Naive thymus-derived CD8-positive, alpha-beta T cell (primary cell): ENCODE measurements at regions not wholly inside any gene's neighbourhood (a gene's known extent, or its start where the extent isn't known, plus 50 kb on each side); places are given as distances from the start of the nearest gene placed in this dataset.
"Not testable (repeated sequence)": the region's sequence is repeated elsewhere in the genome, so short reads cannot be mapped to it uniquely, and the experiment has no call there.

Source experiments
- ATAC-seq, 2 donors: fragments of 150-1000 bp; cut with Tn5 transposase in 1 of 2; sonication (Bioruptor Pico), chemical (Tn5 transposase) in 1 of 2; 1 replicate in 1 of 2; 2 replicates in 1 of 2; pipeline ENCODE4 v1.10.0; 2021; ENCODE audit warnings: mild to moderate bottlenecking in 2 of 2, moderate library complexity in 2 of 2
- POLR2A ChIA-PET: fragments of 350-600 bp; sonication (Branson Sonifier 250); formaldehyde crosslinking; loops from one replicate; lab custom pipeline; 2021; ENCODE audit warnings: antibody characterized with exemption; lab: Charles Lee
- DNase-seq, 10 donors: peaks; one replicate each; pipeline versions ENCODE4 v3.0.0 to v3.0.0-alpha.2; 2020 to 2022
- H3K27ac Mint-ChIP-seq, 10 donors: one replicate each; pipeline ENCODE4 v1.8.0; 2020 to 2022; ENCODE audit warnings: mild to moderate bottlenecking in 10 of 10, mixed read lengths in 10 of 10, moderate library complexity in 4 of 10, inconsistent platforms in 1 of 10
- H3K27me3 Mint-ChIP-seq, 5 donors: one replicate each; pipeline ENCODE4 v1.8.0; 2021 to 2022; ENCODE audit warnings: mixed read lengths in 5 of 5
- H3K36me3 Mint-ChIP-seq, 3 donors: one replicate each; pipeline ENCODE4 v1.8.0; 2020 to 2022; ENCODE audit warnings: mixed read lengths in 3 of 3, mild to moderate bottlenecking in 2 of 3, inconsistent platforms in 1 of 3
- H3K4me1 Mint-ChIP-seq, 4 donors: one replicate each; pipeline ENCODE4 v1.8.0; 2021 to 2022; ENCODE audit warnings: mixed read lengths in 4 of 4
- H3K4me3 Mint-ChIP-seq, 10 donors: one replicate each; pipeline ENCODE4 v1.8.0; 2020 to 2022; ENCODE audit warnings: mild to moderate bottlenecking in 10 of 10, mixed read lengths in 10 of 10, moderate library complexity in 6 of 10, inconsistent platforms in 1 of 10
- H3K9me3 Mint-ChIP-seq, 9 donors: one replicate each; pipeline ENCODE4 v1.8.0; 2020 to 2022; ENCODE audit warnings: mixed read lengths in 9 of 9, mild to moderate bottlenecking in 3 of 9, inconsistent platforms in 1 of 9, moderate library complexity in 1 of 9

DNA sequence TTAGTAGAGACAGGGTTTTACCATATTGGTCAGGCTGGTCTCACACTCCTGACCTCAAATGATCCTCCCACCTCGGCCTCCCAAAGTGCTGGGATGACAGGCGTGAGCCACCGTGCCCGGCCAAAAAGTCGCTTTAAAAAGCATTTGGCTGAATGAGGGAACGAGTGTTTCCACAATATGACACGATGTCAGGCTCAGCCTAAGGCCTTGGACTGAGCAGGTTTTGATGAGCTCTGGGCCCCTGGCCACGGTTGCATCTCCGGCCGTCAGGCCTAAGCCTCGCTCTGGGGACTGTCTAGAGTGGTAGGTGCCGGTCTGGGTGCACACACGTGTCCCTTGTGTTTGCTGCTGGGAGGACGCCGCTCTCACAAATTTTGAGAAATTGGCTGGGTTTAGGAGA is 120.3 kb downstream of the NPIPB11 start:
- POLR2A ChIA-PET, H3K9me3 Mint-ChIP-seq, DNase-seq, H3K36me3 Mint-ChIP-seq, H3K27me3 Mint-ChIP-seq, H3K4me3 Mint-ChIP-seq, ATAC-seq: not testable (repeated sequence)
- peak overlapping the region in 1 of 10 donors; percentile 56 for H3K27ac Mint-ChIP-seq
- H3K4me1 Mint-ChIP-seq, result peaks cover 6 to 28% (median 13%) of the 10 kb centered on the region in 4 donors

DNA sequence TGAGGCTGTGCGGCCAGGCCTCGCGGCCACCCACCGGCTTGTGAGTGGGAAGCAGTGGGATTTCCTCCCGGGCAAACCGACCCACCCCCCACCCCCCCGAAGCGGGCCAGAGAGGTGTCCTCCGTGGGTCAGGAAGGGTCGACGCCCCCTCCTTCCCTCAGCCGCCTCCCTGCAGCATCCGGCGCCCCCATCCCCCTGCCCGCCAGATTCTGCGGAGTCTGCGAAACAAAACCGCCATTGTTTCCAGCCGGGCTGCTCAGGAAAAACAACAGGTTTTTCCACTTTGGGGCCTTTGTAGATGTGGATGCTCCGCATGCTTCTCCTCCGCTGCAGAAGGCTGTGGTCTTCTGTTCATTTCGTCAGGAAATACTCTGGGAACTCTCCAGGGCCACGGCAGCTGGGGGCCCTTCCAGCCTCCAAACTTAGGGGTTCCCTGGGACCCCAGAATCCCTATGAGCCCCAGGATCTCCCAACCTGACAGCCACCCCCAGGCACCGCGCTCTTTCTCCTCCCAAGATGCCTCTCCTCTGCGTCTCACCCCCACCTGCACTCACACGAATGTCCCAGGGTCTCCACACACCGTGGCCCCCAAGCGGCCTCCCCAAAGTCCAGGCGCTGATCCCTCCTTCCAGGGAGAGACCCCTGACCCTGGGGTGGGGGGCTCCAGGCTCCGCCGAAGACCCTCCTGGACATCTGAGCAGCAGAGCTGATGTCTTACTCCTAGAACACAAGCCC is 121.2 kb downstream of the NPIPB11 start:
- Mint-ChIP-seq H3K36me3 (peaks cover 0 to 13% (median 3%) of the 10 kb centered on the region in 3 donors), H3K4me3 (peak overlapping the region in 7 of 10 donors; percentile 18 to 80 (median 53)), H3K4me1 (peaks cover 5 to 23% (median 8%) of the 10 kb centered on the region in 4 donors), H3K27ac (peak overlapping the region in 6 of 10 donors; percentile 19 to 75 (median 32))
- H3K27me3 Mint-ChIP-seq, DNase-seq, H3K9me3 Mint-ChIP-seq, POLR2A ChIA-PET: not testable (repeated sequence)
- peak in 1 of 2 donors; percentile 30 for ATAC-seq

DNA sequence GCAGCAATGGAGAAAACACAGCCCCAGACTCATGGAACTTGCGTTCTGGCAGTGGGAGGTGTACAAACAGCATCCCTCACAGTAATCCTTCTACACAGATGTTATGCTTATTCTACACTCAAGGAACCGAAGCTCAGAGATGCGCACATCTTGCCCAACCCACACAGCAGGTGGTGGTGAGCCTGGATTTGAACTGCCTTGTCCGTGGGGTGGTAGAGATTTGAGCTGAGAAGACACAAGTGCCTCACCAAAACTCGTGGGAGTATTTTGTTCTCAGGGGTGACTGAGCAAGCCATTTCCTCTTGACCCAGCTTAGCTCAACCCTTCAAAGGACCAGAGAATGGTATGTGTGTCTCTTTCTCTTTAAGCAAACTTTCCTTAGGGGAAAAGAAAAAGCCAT is 121.8 kb downstream of the NPIPB11 start:
- H3K27me3 Mint-ChIP-seq, DNase-seq, POLR2A ChIA-PET, H3K9me3 Mint-ChIP-seq: not testable (repeated sequence)
- ATAC-seq, result peak in 1 of 2 donors; percentile 32
- Mint-ChIP-seq H3K4me3 (peak overlapping the region in 7 of 10 donors; percentile 7 to 71 (median 52)), H3K36me3 (peaks cover 0 to 13% (median 3%) of the 10 kb centered on the region in 3 donors), H3K27ac (peak overlapping the region in 5 of 10 donors; percentile 4 to 78 (median 54)), H3K4me1 (peaks cover 5 to 23% (median 7%) of the 10 kb centered on the region in 4 donors)

DNA sequence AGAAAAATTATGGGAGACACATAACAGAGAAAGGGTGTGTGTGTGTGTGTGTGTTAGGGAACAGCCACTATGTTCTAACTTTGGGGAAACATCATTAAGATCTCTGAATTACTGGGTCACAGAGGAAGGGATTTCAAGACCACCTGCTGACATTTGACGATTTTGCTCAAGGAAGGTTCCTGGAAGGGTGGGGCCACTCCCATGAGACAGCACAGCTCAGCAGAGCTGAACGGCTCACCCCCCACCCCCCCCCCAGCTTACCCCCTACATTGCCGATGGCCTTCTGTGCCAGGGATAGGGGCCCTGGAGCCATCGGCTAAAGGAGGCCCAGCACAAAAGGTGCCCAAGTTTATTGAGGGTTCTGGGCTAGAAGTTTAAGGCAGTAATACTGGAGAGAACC is 122.4 kb downstream of the NPIPB11 start:
- DNase-seq, ATAC-seq, POLR2A ChIA-PET, H3K9me3 Mint-ChIP-seq, H3K27me3 Mint-ChIP-seq, H3K4me3 Mint-ChIP-seq: not testable (repeated sequence)
- Mint-ChIP-seq H3K4me1 (peaks cover 5 to 23% (median 7%) of the 10 kb centered on the region in 4 donors), H3K27ac (peak overlapping the region in 1 of 10 donors; percentile 54), H3K36me3 (peaks cover 0 to 13% (median 3%) of the 10 kb centered on the region in 3 donors)

DNA sequence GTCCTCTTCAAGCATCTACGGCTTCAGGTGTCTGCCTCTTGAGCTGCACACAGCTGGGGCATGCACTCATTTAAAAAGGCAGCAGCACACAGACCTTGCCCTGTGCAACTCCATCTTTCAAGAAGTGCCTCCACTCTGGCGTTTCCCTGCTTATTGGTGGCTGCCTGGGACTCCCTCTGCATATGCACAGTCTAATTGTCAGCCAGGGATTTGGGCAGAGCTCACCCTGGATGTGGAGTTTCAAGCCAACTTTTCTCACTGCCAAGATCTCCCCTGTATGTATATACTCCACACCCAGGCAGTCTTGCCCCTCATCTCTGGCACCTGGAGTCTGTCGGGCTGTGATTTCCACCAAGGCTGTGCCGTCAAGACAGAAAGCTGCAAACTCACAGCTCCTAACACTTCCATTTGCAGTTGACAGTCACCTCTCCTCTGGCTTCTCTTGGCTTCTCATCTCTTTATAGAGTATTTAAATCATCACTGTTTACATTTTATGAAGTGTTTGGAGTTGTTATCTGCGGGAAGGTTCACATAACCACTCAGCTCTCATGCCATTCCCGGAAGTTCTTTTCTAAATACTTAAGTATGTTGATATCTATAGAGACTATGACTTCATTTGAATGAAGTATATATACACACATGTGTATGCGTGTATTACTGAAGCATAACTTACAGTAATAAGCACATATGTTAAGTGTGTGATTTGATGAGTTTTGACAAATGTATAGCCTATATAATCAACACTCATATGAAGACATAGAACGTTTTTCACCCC is 128.2 kb downstream of the NPIPB11 start:
- DNase-seq, H3K27me3 Mint-ChIP-seq, H3K4me3 Mint-ChIP-seq, POLR2A ChIA-PET, ATAC-seq, H3K4me1 Mint-ChIP-seq, H3K27ac Mint-ChIP-seq, H3K9me3 Mint-ChIP-seq: not testable (repeated sequence)
- H3K36me3 Mint-ChIP-seq, result peaks cover 0 to 19% (median 1%) of the 10 kb centered on the region in 3 donors

DNA sequence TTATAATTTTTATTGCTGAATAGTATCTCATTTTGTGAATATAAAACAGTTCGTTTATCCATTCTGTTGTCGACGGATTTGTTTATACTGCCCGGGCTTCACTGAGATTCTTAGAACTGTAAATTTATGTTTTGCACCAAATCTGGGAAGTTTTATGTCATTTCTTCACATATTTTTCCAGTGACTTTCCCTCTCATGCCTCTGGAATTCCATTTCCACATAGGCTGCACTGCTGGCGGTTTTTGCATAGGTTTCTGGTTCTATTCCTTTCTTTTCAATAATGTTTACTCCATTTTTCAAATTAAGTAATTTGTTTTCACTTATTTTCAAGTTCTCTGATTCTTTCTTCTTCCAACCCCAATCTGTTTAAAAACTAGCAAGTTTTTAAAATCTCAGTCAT is 130.1 kb downstream of the NPIPB11 start:
- H3K9me3 Mint-ChIP-seq, H3K4me3 Mint-ChIP-seq, H3K27ac Mint-ChIP-seq, H3K27me3 Mint-ChIP-seq, POLR2A ChIA-PET, ATAC-seq, DNase-seq, H3K4me1 Mint-ChIP-seq: not testable (repeated sequence)
- H3K36me3 Mint-ChIP-seq, result peaks cover 0 to 13% (median 0%) of the 10 kb centered on the region in 3 donors

DNA sequence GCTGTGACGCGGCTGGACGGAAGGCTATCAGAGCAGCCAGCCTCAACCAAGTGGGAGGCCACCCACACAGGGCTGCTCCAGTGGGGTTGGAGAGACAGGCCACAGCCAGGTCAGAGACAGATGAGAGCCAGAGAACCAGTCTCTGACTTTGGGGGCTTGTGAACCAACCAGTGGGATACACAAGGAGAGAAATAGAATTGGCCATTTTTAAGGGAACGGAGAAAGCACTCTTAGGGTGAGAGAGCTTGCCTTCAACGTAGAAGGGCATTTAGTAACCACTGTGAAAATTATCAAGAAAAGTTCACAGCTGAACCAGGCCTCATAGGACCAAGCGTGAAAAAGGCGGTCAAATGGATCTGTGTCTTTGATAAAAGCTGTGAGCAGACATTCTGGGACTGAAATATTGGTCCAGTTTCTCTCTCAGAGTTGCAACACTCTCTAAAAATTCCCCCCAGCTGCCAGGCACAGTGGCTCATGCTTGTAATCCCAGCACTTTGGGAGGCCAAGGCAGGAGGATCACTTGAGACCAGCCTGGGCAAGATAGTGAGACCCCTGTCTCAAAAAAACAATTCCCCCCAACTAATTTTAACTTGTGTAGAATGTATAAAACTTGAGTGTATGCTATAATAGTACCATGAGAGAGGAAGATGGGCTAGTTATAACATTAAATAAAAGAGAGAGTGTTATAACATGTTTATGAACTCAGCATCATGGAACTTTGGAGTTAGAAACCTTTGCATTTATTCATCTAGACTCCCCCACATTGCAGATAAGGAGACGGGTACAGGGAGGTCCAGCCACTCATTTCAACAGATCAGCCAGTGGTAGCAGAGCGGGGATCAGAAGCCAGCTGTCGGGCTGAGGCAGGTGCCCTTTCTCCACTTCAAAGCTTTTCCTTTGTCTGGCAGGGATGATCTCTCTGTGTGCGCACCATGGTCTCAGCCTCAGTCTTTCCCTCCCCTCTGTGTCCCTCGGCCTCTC is 132.2 kb downstream of the NPIPB11 start:
- peak overlapping the region in 1 of 10 donors; percentile 85 for H3K27ac Mint-ChIP-seq
- H3K36me3 Mint-ChIP-seq, POLR2A ChIA-PET, DNase-seq, H3K4me1 Mint-ChIP-seq, H3K27me3 Mint-ChIP-seq, H3K4me3 Mint-ChIP-seq, ATAC-seq: not testable (repeated sequence)
- peaks cover 0 to 12% (median 0%) of the 10 kb centered on the region in 9 donors for H3K9me3 Mint-ChIP-seq

DNA sequence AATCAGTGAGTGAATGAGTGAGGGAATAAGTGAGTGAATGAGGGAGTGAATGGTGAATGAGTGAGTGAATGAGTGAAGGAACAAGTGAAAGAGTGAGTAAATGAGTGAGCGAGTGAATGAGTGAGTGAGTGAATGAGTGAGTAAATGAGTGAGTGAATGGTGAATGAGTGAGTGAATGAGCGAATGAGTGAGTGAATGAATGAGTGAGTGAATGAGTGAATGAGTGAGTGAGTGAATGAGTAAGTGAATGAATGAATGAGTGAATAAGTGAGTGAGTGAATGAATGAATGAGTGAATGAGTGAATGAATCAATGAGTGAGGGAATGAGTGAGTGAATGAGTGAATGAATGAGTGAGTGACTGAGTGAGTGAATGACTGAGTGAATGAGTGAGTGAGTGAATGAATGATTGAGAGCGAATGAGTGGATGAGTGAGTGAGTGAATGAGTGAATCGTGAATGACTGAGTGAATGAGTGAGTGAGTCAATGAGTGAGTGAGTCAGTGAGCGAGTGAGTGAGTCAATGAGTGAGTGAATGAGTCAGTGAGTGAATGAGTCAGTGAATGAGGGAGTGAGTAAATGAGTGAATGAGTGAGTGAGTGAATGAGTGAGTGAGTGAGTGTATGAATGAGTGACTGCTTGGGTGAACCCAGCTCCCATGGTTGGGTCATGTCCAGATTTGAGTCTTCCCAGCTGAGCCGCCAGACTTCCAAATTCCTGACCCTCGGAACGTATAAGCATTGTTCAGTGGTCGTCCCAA is 133.0 kb downstream of the NPIPB11 start:
- POLR2A ChIA-PET, H3K4me1 Mint-ChIP-seq, DNase-seq, H3K27ac Mint-ChIP-seq, H3K36me3 Mint-ChIP-seq, H3K4me3 Mint-ChIP-seq, H3K27me3 Mint-ChIP-seq, ATAC-seq: not testable (repeated sequence)
- H3K9me3 Mint-ChIP-seq, result peaks cover 0 to 12% (median 0%) of the 10 kb centered on the region in 9 donors

DNA sequence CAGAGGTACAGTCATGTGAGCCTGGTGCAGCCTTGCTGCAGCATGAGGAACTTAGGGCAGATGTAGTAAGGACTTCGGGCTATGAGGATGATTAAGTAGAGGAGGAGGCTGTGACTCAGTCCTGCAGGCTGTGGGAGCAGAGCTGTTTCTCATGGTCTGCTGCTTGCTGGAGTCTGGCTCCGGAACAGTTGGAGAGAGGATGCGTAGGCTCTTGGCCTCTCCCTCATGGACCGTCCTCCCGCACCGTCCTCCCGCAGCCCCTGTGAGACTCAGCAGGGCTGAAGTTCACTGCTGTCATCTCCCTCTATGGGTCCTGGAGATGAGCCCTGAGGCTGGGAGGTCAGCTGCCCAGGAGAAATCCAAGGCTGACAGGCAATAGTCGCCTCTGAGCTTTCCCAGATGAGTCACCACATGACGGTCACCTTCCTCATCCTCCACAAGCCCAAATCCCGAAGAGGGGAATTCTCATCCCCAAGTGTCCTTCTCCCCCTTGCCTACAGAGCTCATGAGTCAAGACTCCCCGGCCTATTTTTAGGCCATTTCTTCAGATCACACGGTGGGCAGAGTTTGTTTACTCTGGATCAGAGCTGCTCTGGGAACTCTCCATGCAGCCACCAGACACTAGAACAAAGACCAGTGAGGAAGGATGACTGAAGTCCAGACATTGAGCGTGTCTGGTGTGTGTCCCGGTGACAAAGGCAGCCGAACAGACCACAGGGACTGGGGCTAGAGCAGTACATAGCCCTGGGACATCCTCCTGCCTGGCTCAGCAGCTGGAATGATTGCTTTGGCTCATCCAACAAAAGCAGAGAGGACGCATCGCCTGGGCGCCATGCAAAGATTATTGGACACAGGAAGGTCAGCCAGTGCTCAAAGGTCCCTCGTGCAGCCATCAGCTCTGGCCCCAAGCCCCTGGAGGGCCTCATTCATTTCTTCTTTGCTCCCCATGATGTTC is 134.5 kb downstream of the NPIPB11 start:
- H3K4me1 Mint-ChIP-seq, H3K27ac Mint-ChIP-seq, H3K27me3 Mint-ChIP-seq, ATAC-seq, H3K4me3 Mint-ChIP-seq, H3K36me3 Mint-ChIP-seq, DNase-seq, POLR2A ChIA-PET: not testable (repeated sequence)
- peaks cover 0 to 12% (median 0%) of the 10 kb centered on the region in 9 donors for H3K9me3 Mint-ChIP-seq

DNA sequence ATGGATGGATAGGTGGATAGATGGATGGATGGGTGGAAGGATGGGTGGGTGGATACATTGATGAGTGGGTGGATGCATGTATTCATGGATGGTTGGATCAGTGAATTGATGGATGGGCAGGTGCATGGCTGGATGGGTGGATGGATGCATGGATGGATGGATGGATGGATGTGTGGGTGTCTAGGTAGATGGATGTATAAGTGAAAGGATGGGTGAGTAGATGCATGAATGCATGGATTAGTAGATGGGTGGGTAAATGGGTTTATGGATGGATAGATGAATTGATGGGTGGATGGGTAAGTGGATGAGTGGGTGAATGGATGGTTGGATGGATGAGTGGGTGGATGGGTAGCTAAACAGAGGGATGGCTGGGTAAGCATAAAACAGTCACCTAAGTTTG is 135.6 kb downstream of the NPIPB11 start:
- Mint-ChIP-seq H3K9me3 (peaks cover 0 to 12% (median 0%) of the 10 kb centered on the region in 9 donors), H3K27ac (peak overlapping the region in 1 of 10 donors; percentile 40)
- H3K36me3 Mint-ChIP-seq, H3K4me3 Mint-ChIP-seq, H3K4me1 Mint-ChIP-seq, DNase-seq, ATAC-seq, POLR2A ChIA-PET, H3K27me3 Mint-ChIP-seq: not testable (repeated sequence)

DNA sequence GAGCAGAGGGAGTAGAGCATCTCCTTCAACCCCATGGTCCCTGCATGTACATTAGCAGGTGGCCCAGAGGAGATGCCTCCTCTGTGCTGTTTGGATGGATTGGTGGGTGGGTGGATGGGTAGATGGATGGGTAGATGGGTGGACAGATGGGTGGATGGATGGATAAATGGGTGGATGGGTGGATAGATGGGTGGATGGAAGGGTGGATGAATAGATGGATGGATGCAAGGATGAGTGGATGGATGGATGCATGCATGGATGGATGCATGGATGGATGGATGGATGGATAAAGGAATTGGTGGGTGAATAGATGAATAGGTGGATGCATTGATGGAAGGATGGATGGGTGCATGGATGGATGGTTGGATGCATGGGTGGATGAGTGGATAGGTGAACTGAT is 136.5 kb downstream of the NPIPB11 start:
- H3K4me3 Mint-ChIP-seq, H3K4me1 Mint-ChIP-seq, H3K27ac Mint-ChIP-seq, ATAC-seq, DNase-seq, H3K27me3 Mint-ChIP-seq, H3K36me3 Mint-ChIP-seq, POLR2A ChIA-PET: not testable (repeated sequence)
- H3K9me3 Mint-ChIP-seq, result peaks cover 0 to 12% (median 0%) of the 10 kb centered on the region in 9 donors
